T-helper 22 cell (primary cell): ENCODE measurements at regions not wholly inside any gene's neighbourhood (a gene's known extent, or its start where the extent isn't known, plus 50 kb on each side); places are given as distances from the start of the nearest gene placed in this dataset.
"Not testable (repeated sequence)": the region's sequence is repeated elsewhere in the genome, so short reads cannot be mapped to it uniquely, and the experiment has no call there.

Source experiments
- DNase-seq: peaks from one replicate; pipeline ENCODE4 v3.0.0-alpha.2; 2020; ENCODE audit warnings: low read depth

- no peak for DNase-seq
These were observed 88.4 kb upstream of the MPP7 start for GRCh38 chr10:28391283-28391682.

DNA sequence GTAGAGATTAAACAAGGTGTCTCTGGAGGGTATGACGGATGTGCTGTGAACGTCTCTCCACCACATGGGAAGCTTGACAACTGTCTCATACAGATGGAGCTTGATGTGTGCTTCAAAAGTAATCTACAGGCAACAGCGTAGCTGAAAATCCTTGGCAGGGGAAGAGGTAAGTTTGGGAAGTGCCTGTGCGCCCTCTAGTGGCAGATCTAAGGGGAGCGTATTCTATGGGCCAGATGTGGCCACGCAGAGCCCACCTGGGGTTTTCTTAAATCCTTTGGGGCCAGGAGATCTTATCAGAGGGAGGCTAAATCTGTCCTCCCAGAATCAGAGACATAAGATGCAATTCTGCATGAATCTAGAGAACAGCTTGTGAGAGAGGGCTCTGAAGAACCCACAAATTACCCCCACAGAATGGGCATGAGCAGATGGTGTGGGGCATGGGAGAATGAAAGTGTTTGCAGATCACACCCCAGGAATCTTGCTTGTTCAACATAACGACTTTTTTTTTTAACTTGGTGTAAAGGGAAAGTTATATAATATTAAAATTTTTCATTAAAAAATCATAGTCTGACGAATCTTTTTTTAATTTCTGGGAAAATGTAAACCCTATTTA lies 91.2 kb upstream of the MPP7 start:
- DNase-seq, result peak; percentile 12

GRCh38 chr10:28396331-28396730 lies 93.5 kb upstream of the MPP7 start:
- DNase-seq, result no peak

- no peak for DNase-seq
These were observed 94.4 kb upstream of the MPP7 start for GRCh38 chr10:28397229-28397628.

- DNase-seq, result no peak
These were observed 97.3 kb upstream of the MPP7 start for GRCh38 chr10:28400176-28400575.

DNA sequence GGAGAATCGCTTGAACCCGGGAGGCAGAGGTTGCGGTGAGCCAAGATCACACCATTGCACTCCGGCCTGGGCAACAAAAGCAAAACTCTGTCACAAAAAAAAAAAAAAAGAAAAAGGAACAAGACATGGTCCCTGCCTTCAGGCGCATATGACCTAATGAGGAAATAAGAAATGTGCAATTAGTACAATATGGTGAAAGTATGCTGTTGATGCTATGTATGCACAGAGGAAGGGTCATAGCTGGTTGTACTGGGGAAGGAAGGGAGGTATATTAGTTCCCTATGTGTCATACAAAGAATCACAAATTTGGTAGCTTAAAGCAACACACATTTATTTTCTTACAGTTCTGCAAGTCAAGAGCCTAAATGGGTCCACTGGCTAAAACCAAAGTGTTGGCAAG lies 97.8 kb upstream of the MPP7 start:
- no peak for DNase-seq

- DNase-seq, result not testable (repeated sequence)
These were observed 99.8 kb upstream of the MPP7 start for GRCh38 chr10:28402611-28403073.

- DNase-seq, result no peak
These were observed 100.2 kb upstream of the MPP7 start for GRCh38 chr10:28403090-28403489.

- DNase-seq, result no peak
These were observed 105.4 kb upstream of the MPP7 start for GRCh38 chr10:28408237-28408777.

GRCh38 chr10:28410420-28411135 lies 107.7 kb upstream of the MPP7 start:
- no peak for DNase-seq

DNA sequence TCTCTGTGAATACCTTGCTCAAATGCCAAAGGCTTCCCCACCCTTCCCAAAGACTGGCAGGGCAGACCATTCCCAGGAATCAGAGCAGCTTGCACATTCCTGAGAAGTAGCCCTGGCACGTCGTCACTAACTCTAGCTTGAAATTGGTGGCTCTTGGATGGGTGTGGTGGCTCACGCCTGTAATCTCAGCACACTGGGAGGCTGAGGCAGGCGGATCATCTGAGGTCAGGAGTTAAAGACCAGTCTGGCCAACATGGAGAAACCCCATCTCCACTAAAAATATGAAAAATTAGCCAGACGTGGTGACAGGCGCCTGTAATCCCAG lies 108.2 kb upstream of the MPP7 start:
- DNase-seq, result no peak

GRCh38 chr10:28411648-28412047 lies 108.8 kb upstream of the MPP7 start:
- DNase-seq, result no peak

GRCh38 chr10:28418069-28418468 lies 114.8 kb upstream of the WAC start:
- DNase-seq, result no peak

- DNase-seq, result no peak
These were observed 107.5 kb upstream of the WAC start for GRCh38 chr10:28425422-28425821.

DNA sequence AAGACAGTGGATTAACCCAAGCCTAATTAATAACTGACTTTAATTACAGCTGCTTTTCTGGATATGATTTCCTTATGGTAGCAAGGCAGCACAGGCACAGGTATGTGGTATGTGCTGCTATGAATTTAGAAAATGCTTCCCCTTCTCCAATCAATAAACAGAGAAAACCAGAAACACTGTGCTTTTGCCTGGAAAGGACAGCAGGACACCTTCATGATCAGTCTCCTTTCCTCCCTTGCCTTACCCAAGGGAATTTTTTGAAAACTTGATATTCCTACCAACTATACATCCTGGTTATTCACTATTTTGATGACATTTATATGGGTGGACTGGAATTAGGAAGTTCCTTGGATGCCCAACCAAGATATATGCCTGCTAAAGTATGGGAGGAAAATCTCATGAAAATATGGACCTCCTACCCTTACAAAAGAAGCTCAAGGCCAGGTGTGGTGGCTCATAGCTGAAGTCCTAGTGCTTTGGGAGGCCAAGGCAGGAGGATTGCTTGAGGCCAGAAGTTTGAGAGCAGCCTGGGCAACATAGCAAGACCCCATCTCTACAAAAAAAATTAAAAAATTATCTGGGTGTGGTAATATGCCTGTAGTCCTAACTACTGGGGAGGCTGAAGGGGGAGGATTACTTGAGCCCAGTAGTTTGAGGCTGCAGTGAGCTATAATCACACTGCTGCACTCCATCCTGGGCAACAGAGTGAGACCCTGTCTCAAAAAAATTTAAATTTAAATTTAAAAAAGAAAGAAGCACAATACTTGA lies 106.3 kb upstream of the WAC start:
- DNase-seq, result no peak

- no peak for DNase-seq
These were observed 105.5 kb upstream of the WAC start for GRCh38 chr10:28427376-28427775.

GRCh38 chr10:28429045-28429444 lies 103.9 kb upstream of the WAC start:
- no peak for DNase-seq

DNA sequence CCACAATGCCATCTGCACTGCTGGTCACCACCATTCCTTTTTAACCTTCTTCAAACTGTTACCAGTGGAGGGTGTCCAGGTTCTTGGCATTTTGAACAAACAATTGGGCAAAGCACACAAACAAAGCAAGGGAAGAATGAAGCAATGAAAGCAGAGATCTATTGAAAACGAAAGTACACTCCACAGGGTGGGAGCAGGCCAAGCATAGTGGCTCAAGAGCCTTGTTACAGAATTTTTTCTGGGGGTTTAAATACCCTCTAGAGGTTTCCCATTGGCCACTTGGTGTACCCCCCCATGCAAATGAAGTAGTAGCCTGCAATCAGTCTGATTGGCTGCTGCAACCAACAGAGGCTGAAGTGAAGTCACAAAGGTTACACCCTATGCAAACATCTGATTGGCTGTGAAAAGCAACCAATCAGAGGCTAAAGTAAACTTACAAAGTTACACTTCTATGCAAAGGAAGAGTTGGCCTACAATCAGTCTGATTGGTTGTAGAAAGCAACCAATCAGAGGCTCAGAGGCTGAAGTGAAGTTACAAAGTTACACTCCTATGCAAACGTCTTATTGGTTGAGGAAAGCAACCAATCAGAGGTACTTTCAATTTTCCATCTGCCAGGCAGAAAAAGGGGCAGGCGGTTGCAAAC lies 103.2 kb upstream of the WAC start:
- DNase-seq, result no peak

DNA sequence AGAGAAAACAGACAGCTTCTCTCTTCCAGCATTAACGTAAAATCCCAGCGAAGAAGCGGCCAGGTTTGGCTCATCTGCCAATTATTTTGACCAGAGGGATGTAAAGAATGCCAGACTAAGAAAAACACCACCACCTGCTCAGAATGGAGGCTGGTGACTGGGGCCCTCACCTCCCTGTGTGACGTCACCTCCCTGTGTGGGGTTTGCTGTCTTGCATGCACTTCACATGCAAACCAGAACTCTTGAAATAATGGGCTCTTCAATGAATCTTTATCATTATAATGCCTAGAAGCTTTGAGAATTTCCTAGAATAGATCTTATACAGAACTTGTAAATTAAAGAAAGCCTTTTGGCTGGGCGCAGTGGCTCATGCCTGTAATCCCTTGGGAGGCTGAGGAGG lies 101.8 kb upstream of the WAC start:
- no peak for DNase-seq

GRCh38 chr10:28432210-28432676 lies 100.7 kb upstream of the WAC start:
- DNase-seq, result no peak

DNA sequence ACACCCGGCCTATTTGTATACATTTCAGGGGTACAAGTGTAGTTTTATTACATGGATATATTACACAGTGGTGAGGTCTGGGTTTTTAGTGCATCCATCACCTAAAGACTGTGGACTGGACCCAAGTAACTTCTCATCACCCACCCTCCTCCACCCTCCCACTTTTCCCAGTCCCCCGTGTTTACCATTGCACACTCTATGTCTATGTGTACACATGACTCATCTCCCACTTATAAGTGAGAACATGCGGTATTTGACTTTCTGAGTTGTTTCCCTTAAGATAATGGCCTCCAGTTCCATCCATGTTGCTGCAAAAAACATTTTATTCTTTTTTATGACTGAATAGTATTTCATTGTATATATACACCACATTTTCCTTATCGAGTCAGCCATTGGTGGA lies 98.9 kb upstream of the WAC start:
- DNase-seq, result no peak

GRCh38 chr10:28442403-28442802 lies 90.5 kb upstream of the WAC start:
- no peak for DNase-seq
